ENCODE measurements at regions not wholly inside any gene's neighbourhood (a gene's known extent, or its start where the extent isn't known, plus 50 kb on each side); places are given as distances from the start of the nearest gene placed in this dataset.

- H2AFZ ChIP-seq (ENCODE audit: low read length), result no peak overlapping the region
- no peaks in the 10 kb centered on the region for H3K27me3 ChIP-seq (ENCODE audit: low read length)
- no peak for DNase-seq
- no peaks in the 10 kb centered on the region for H3K9me2 ChIP-seq (replicated peaks; ENCODE audit: insufficient read depth, low read length)
- H3K9ac ChIP-seq (ENCODE audit: low read length), result no peak overlapping the region
- no peaks in the 10 kb centered on the region for H3K4me1 ChIP-seq (ENCODE audit: low read length)
- H3K4me3 ChIP-seq (ENCODE audit: low read length), result no peak overlapping the region
- no peaks in the 10 kb centered on the region for H3K36me3 ChIP-seq (ENCODE audit: insufficient read depth, low read length)
- H3K27ac ChIP-seq (ENCODE audit: low read length), result no peak overlapping the region
- no peaks in the 10 kb centered on the region for H4K20me1 ChIP-seq (ENCODE audit: insufficient read depth, low read depth, low read length)
- H3K4me2 ChIP-seq (ENCODE audit: low read depth, low read length, poor library complexity, severe bottlenecking), result no peak overlapping the region
- H3K9me3 ChIP-seq (ENCODE audit: low read length), result no peaks in the 10 kb centered on the region
- H3K79me2 ChIP-seq (ENCODE audit: low read length), result no peaks in the 10 kb centered on the region
Observed at GRCh38 chr10:111822661-111823060, 360.9 kb downstream of the GPAM start.

GRCh38 chr10:111824128-111824527 lies 359.4 kb downstream of the GPAM start:
- Histone ChIP-seq H3K79me2 (ENCODE audit: low read length) (no peaks in the 10 kb centered on the region), H3K9me2 (replicated peaks; ENCODE audit: insufficient read depth, low read length) (no peaks in the 10 kb centered on the region), H3K4me1 (ENCODE audit: low read length) (no peaks in the 10 kb centered on the region), H3K27me3 (ENCODE audit: low read length) (no peaks in the 10 kb centered on the region), H3K36me3 (ENCODE audit: insufficient read depth, low read length) (no peaks in the 10 kb centered on the region), H4K20me1 (ENCODE audit: insufficient read depth, low read depth, low read length) (no peaks in the 10 kb centered on the region), H2AFZ (ENCODE audit: low read length) (no peak overlapping the region), H3K27ac (ENCODE audit: low read length) (no peak overlapping the region), H3K9ac (ENCODE audit: low read length) (no peak overlapping the region), H3K4me3 (ENCODE audit: low read length) (no peak overlapping the region), H3K9me3 (ENCODE audit: low read length) (no peaks in the 10 kb centered on the region), H3K4me2 (ENCODE audit: low read depth, low read length, poor library complexity, severe bottlenecking) (no peak overlapping the region)
- no peak for DNase-seq

GRCh38 chr10:111830359-111830758 lies 353.2 kb downstream of the GPAM start:
- Histone ChIP-seq H2AFZ (ENCODE audit: low read length) (no peak overlapping the region), H3K27ac (ENCODE audit: low read length) (no peak overlapping the region), H3K36me3 (ENCODE audit: insufficient read depth, low read length) (no peaks in the 10 kb centered on the region), H3K9ac (ENCODE audit: low read length) (no peak overlapping the region), H3K4me1 (ENCODE audit: low read length) (no peaks in the 10 kb centered on the region), H3K9me2 (replicated peaks; ENCODE audit: insufficient read depth, low read length) (no peaks in the 10 kb centered on the region), H3K79me2 (ENCODE audit: low read length) (no peaks in the 10 kb centered on the region), H3K27me3 (ENCODE audit: low read length) (no peaks in the 10 kb centered on the region), H3K9me3 (ENCODE audit: low read length) (no peaks in the 10 kb centered on the region), H3K4me3 (ENCODE audit: low read length) (no peak overlapping the region), H4K20me1 (ENCODE audit: insufficient read depth, low read depth, low read length) (no peaks in the 10 kb centered on the region), H3K4me2 (ENCODE audit: low read depth, low read length, poor library complexity, severe bottlenecking) (no peak overlapping the region)
- no peak for DNase-seq

GRCh38 chr10:111831058-111831457 lies 352.5 kb downstream of the GPAM start:
- H3K4me3 ChIP-seq (ENCODE audit: low read length), result no peak overlapping the region
- H2AFZ ChIP-seq (ENCODE audit: low read length), result no peak overlapping the region
- no peak overlapping the region for H3K27ac ChIP-seq (ENCODE audit: low read length)
- no peaks in the 10 kb centered on the region for H3K27me3 ChIP-seq (ENCODE audit: low read length)
- no peaks in the 10 kb centered on the region for H3K79me2 ChIP-seq (ENCODE audit: low read length)
- no peaks in the 10 kb centered on the region for H3K9me3 ChIP-seq (ENCODE audit: low read length)
- no peaks in the 10 kb centered on the region for H3K4me1 ChIP-seq (ENCODE audit: low read length)
- no peaks in the 10 kb centered on the region for H4K20me1 ChIP-seq (ENCODE audit: insufficient read depth, low read depth, low read length)
- DNase-seq, result no peak
- H3K9ac ChIP-seq (ENCODE audit: low read length), result no peak overlapping the region
- H3K36me3 ChIP-seq (ENCODE audit: insufficient read depth, low read length), result no peaks in the 10 kb centered on the region
- H3K4me2 ChIP-seq (ENCODE audit: low read depth, low read length, poor library complexity, severe bottlenecking), result no peak overlapping the region
- no peaks in the 10 kb centered on the region for H3K9me2 ChIP-seq (replicated peaks; ENCODE audit: insufficient read depth, low read length)

- H3K79me2 ChIP-seq (ENCODE audit: low read length), result no peaks in the 10 kb centered on the region
- no peaks in the 10 kb centered on the region for H4K20me1 ChIP-seq (ENCODE audit: insufficient read depth, low read depth, low read length)
- H3K27ac ChIP-seq (ENCODE audit: low read length), result no peak overlapping the region
- H3K4me2 ChIP-seq (ENCODE audit: low read depth, low read length, poor library complexity, severe bottlenecking), result no peak overlapping the region
- H3K36me3 ChIP-seq (ENCODE audit: insufficient read depth, low read length), result no peaks in the 10 kb centered on the region
- no peak overlapping the region for H3K9ac ChIP-seq (ENCODE audit: low read length)
- DNase-seq, result no peak
- no peaks in the 10 kb centered on the region for H3K4me1 ChIP-seq (ENCODE audit: low read length)
- H3K9me2 ChIP-seq (replicated peaks; ENCODE audit: insufficient read depth, low read length), result no peaks in the 10 kb centered on the region
- H3K27me3 ChIP-seq (ENCODE audit: low read length), result no peaks in the 10 kb centered on the region
- no peak overlapping the region for H2AFZ ChIP-seq (ENCODE audit: low read length)
- H3K4me3 ChIP-seq (ENCODE audit: low read length), result no peak overlapping the region
- no peaks in the 10 kb centered on the region for H3K9me3 ChIP-seq (ENCODE audit: low read length)
Observed at GRCh38 chr10:111833251-111833650, 350.3 kb downstream of the GPAM start.

- no peak overlapping the region for H3K4me3 ChIP-seq (ENCODE audit: low read length)
- no peak overlapping the region for H2AFZ ChIP-seq (ENCODE audit: low read length)
- H3K4me2 ChIP-seq (ENCODE audit: low read depth, low read length, poor library complexity, severe bottlenecking), result no peak overlapping the region
- no peaks in the 10 kb centered on the region for H3K9me3 ChIP-seq (ENCODE audit: low read length)
- no peaks in the 10 kb centered on the region for H3K4me1 ChIP-seq (ENCODE audit: low read length)
- no peaks in the 10 kb centered on the region for H4K20me1 ChIP-seq (ENCODE audit: insufficient read depth, low read depth, low read length)
- no peaks in the 10 kb centered on the region for H3K36me3 ChIP-seq (ENCODE audit: insufficient read depth, low read length)
- H3K27me3 ChIP-seq (ENCODE audit: low read length), result no peaks in the 10 kb centered on the region
- H3K27ac ChIP-seq (ENCODE audit: low read length), result no peak overlapping the region
- H3K9ac ChIP-seq (ENCODE audit: low read length), result no peak overlapping the region
- H3K9me2 ChIP-seq (replicated peaks; ENCODE audit: insufficient read depth, low read length), result no peaks in the 10 kb centered on the region
- DNase-seq, result no peak
- no peaks in the 10 kb centered on the region for H3K79me2 ChIP-seq (ENCODE audit: low read length)
Observed at GRCh38 chr10:111835574-111835973, 348.0 kb downstream of the GPAM start.

- no peak overlapping the region for H3K4me3 ChIP-seq (ENCODE audit: low read length)
- H3K9me3 ChIP-seq (ENCODE audit: low read length), result no peaks in the 10 kb centered on the region
- no peaks in the 10 kb centered on the region for H3K36me3 ChIP-seq (ENCODE audit: insufficient read depth, low read length)
- H3K9ac ChIP-seq (ENCODE audit: low read length), result no peak overlapping the region
- H4K20me1 ChIP-seq (ENCODE audit: insufficient read depth, low read depth, low read length), result no peaks in the 10 kb centered on the region
- H3K4me1 ChIP-seq (ENCODE audit: low read length), result no peaks in the 10 kb centered on the region
- H3K4me2 ChIP-seq (ENCODE audit: low read depth, low read length, poor library complexity, severe bottlenecking), result no peak overlapping the region
- no peak for DNase-seq
- H3K27ac ChIP-seq (ENCODE audit: low read length), result no peak overlapping the region
- no peaks in the 10 kb centered on the region for H3K27me3 ChIP-seq (ENCODE audit: low read length)
- no peaks in the 10 kb centered on the region for H3K9me2 ChIP-seq (replicated peaks; ENCODE audit: insufficient read depth, low read length)
- no peaks in the 10 kb centered on the region for H3K79me2 ChIP-seq (ENCODE audit: low read length)
- H2AFZ ChIP-seq (ENCODE audit: low read length), result no peak overlapping the region
Observed at GRCh38 chr10:111836064-111836463, 347.5 kb downstream of the GPAM start.

- DNase-seq, result no peak
- Histone ChIP-seq H4K20me1 (ENCODE audit: insufficient read depth, low read depth, low read length) (no peaks in the 10 kb centered on the region), H3K9me3 (ENCODE audit: low read length) (no peaks in the 10 kb centered on the region), H2AFZ (ENCODE audit: low read length) (no peak overlapping the region), H3K27me3 (ENCODE audit: low read length) (no peaks in the 10 kb centered on the region), H3K79me2 (ENCODE audit: low read length) (no peaks in the 10 kb centered on the region), H3K9me2 (replicated peaks; ENCODE audit: insufficient read depth, low read length) (no peaks in the 10 kb centered on the region), H3K27ac (ENCODE audit: low read length) (no peak overlapping the region), H3K36me3 (ENCODE audit: insufficient read depth, low read length) (no peaks in the 10 kb centered on the region), H3K9ac (ENCODE audit: low read length) (no peak overlapping the region), H3K4me2 (ENCODE audit: low read depth, low read length, poor library complexity, severe bottlenecking) (no peak overlapping the region), H3K4me1 (ENCODE audit: low read length) (no peaks in the 10 kb centered on the region), H3K4me3 (ENCODE audit: low read length) (no peak overlapping the region)
Observed at GRCh38 chr10:111836571-111836970, 347.0 kb downstream of the GPAM start.

- H3K9ac ChIP-seq (ENCODE audit: low read length), result no peak overlapping the region
- DNase-seq, result no peak
- H3K27me3 ChIP-seq (ENCODE audit: low read length), result no peaks in the 10 kb centered on the region
- H3K9me3 ChIP-seq (ENCODE audit: low read length), result no peaks in the 10 kb centered on the region
- H3K4me3 ChIP-seq (ENCODE audit: low read length), result no peak overlapping the region
- no peaks in the 10 kb centered on the region for H3K36me3 ChIP-seq (ENCODE audit: insufficient read depth, low read length)
- H3K27ac ChIP-seq (ENCODE audit: low read length), result no peak overlapping the region
- H3K9me2 ChIP-seq (replicated peaks; ENCODE audit: insufficient read depth, low read length), result no peaks in the 10 kb centered on the region
- H3K79me2 ChIP-seq (ENCODE audit: low read length), result no peaks in the 10 kb centered on the region
- H2AFZ ChIP-seq (ENCODE audit: low read length), result no peak overlapping the region
- H4K20me1 ChIP-seq (ENCODE audit: insufficient read depth, low read depth, low read length), result no peaks in the 10 kb centered on the region
- H3K4me1 ChIP-seq (ENCODE audit: low read length), result no peaks in the 10 kb centered on the region
- H3K4me2 ChIP-seq (ENCODE audit: low read depth, low read length, poor library complexity, severe bottlenecking), result no peak overlapping the region
Observed at GRCh38 chr10:111837086-111837485, 346.5 kb downstream of the GPAM start.

All from Karpas-422 (cell line).